Brain microvascular endothelial cell (primary cell): ENCODE measurements at regions not wholly inside any gene's neighbourhood (a gene's known extent, or its start where the extent isn't known, plus 50 kb on each side); places are given as distances from the start of the nearest gene placed in this dataset.

Source experiments
- DNase-seq: peaks from one replicate; pipeline ENCODE4 v3.0.0-alpha.2; 2020
- H3K27ac ChIP-seq: fragments of 250-450 bp; sonication (Bioruptor Pico); 2 replicates; pipeline ENCODE4 v1.5.1; 2020; ENCODE audit warnings: mild to moderate bottlenecking, moderate library complexity
- H3K27me3 ChIP-seq: fragments of 250-450 bp; sonication (Bioruptor Pico); replicated peaks from 2 replicates; pipeline ENCODE4 v1.5.1; 2020; ENCODE audit warnings: mild to moderate bottlenecking
- H3K36me3 ChIP-seq: fragments of 250-450 bp; sonication (Bioruptor Pico); replicated peaks from 2 replicates; pipeline ENCODE4 v1.5.1; 2020; ENCODE audit warnings: mild to moderate bottlenecking
- H3K4me3 ChIP-seq: 2 replicates; pipeline ENCODE4 v1.5.1; 2011; ENCODE audit warnings: low read depth, mild to moderate bottlenecking, control low read depth, low read length, moderate library complexity
- in situ Hi-C: cut with HindIII; loops from 2 replicates; pipeline ENCODE4 v1.10.0; 2017; ENCODE audit warnings: low sequenced_read_pairs, low pct_ligation_motif_present
- TF ChIP-seq, protein P1 (sequence below): IDR thresholded peaks from 2 replicates; pipeline ENCODE4 v1.5.1; 2011; ENCODE audit warnings: low read depth, mild to moderate bottlenecking, moderate library complexity, low read length, control low read depth, inconsistent platforms; ENCODE audit errors: missing control alignments

GRCh38 chr7:148472406-148472805 is 118.2 kb upstream of the C7orf33 start:
- Histone ChIP-seq H3K4me3 (no peak overlapping the region), H3K36me3 (no peaks in the 10 kb centered on the region), H3K27ac (no peak overlapping the region), H3K27me3 (no peaks in the 10 kb centered on the region)
- DNase-seq = no peak
- in situ Hi-C loops = no loop called here
- TF ChIP-seq, protein P1, sequence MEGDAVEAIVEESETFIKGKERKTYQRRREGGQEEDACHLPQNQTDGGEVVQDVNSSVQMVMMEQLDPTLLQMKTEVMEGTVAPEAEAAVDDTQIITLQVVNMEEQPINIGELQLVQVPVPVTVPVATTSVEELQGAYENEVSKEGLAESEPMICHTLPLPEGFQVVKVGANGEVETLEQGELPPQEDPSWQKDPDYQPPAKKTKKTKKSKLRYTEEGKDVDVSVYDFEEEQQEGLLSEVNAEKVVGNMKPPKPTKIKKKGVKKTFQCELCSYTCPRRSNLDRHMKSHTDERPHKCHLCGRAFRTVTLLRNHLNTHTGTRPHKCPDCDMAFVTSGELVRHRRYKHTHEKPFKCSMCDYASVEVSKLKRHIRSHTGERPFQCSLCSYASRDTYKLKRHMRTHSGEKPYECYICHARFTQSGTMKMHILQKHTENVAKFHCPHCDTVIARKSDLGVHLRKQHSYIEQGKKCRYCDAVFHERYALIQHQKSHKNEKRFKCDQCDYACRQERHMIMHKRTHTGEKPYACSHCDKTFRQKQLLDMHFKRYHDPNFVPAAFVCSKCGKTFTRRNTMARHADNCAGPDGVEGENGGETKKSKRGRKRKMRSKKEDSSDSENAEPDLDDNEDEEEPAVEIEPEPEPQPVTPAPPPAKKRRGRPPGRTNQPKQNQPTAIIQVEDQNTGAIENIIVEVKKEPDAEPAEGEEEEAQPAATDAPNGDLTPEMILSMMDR = no peak

DNA sequence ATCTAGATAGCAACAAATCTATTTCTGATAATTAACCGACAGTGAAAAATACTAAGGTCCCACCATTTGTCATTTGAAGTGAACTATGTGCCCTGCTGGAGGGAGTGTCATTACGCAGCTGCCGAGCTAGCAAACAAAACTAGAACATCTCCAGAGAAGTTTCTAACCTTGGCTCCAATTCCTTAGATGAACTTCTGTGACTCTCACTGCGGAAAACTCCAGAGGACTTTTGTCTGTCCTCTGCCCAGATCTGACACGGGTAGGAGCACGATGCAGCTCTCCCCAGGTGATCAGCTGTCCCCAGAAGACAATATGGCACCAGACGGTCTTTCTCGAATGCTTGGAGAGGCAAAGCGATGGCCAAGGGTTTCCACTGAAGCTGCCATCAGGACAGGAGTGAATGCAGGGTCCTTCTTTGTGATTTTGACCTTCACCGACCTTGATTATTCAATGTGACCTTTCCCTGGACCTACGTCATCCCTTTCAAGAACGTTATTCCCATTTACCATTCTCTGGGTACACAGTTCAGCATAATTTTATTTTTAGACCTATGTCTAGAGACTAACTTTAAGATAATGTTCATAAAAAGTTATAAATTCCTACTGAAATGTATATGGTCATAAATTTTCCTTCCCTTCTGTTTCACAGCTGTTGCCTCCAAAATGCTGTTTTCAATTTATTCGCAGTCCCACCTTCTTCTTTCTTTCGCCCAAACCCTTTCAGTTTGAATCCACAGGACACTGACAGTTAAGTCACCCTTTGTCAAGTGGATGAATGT is 116.7 kb upstream of the C7orf33 start:
- no peak overlapping the region for H3K4me3 ChIP-seq
- no peak overlapping the region for H3K27ac ChIP-seq
- TF ChIP-seq, protein P1 = no peak
- no peaks in the 10 kb centered on the region for H3K27me3 ChIP-seq
- in situ Hi-C loops = no loop called here
- DNase-seq = no peak
- no peaks in the 10 kb centered on the region for H3K36me3 ChIP-seq

GRCh38 chr7:148474481-148475025 is 116.0 kb upstream of the C7orf33 start:
- DNase-seq = no peak
- in situ Hi-C loops = no loop called here
- H3K27ac ChIP-seq = no peak overlapping the region
- TF ChIP-seq, protein P1 = no peak
- no peaks in the 10 kb centered on the region for H3K36me3 ChIP-seq
- no peaks in the 10 kb centered on the region for H3K27me3 ChIP-seq
- no peak overlapping the region for H3K4me3 ChIP-seq

- Histone ChIP-seq H3K4me3 (no peak overlapping the region), H3K27ac (no peak overlapping the region), H3K36me3 (no peaks in the 10 kb centered on the region), H3K27me3 (no peaks in the 10 kb centered on the region)
- in situ Hi-C loops = no loop called here
- TF ChIP-seq, protein P1 = no peak
- no peak for DNase-seq
Measured at GRCh38 chr7:148478551-148478950, 112.0 kb upstream of the C7orf33 start.

DNA sequence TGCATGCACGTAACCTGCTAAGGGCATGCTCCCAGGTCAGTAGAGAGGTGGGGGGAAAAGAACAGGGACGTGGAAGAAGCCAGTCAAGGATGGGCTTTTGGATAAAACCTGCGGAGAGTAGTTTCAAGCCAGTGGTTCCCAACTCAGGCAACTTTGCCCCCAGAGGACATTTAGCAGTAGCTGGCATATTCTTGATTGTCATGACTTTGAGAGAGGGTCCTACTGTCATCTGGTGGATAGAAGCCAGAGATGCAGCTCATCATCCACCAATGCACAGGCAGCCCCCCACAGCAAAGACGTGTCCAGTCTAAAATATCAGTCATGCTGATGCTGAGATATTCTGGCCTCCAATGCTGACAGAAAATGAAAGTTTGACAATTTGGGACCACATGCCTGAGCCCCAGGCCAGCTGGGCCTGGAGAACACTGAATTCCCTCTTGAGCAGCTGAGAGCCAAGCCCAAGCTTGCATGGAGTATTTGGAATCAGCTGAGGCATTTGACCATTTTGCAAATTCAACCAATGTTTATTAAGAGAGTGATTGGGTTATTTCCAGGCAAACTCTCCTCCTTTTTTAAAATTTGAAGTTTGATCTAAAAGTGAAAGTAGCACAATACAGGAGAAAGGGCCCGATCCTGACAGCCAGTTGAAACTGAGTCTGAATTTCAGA is 110.0 kb upstream of the C7orf33 start:
- in situ Hi-C loops = no loop called here
- TF ChIP-seq, protein P1 = no peak
- Histone ChIP-seq H3K36me3 (no peaks in the 10 kb centered on the region), H3K4me3 (no peak overlapping the region), H3K27me3 (no peaks in the 10 kb centered on the region), H3K27ac (no peak overlapping the region)
- DNase-seq = no peak
